HEK293T (cell line): ENCODE measurements at regions not wholly inside any gene's neighbourhood (a gene's known extent, or its start where the extent isn't known, plus 50 kb on each side); places are given as distances from the start of the nearest gene placed in this dataset.

Experiments used
- BHLHE40 ChIP-seq: fragments of 450-650 bp; IDR thresholded peaks from 2 replicates; pipeline ENCODE4 v1.6.1; 2016; ENCODE audit warnings: mild to moderate bottlenecking, moderate library complexity, borderline replicate concordance
- FOXM1 ChIP-seq: fragments of 450-650 bp; IDR thresholded peaks from 2 replicates; pipeline ENCODE4 v1.6.1; 2017; ENCODE audit warnings: mild to moderate bottlenecking, borderline replicate concordance
- SP1 ChIP-seq: fragments of 450-650 bp; IDR thresholded peaks from 2 replicates; pipeline ENCODE4 v1.6.1; 2017
- TARDBP ChIP-seq: fragments of 450-650 bp; IDR thresholded peaks from 2 replicates; pipeline ENCODE4 v1.6.1; 2016
- ZNF384 ChIP-seq: fragments of 450-650 bp; IDR thresholded peaks from 2 replicates; pipeline ENCODE4 v1.6.1; 2016

DNA sequence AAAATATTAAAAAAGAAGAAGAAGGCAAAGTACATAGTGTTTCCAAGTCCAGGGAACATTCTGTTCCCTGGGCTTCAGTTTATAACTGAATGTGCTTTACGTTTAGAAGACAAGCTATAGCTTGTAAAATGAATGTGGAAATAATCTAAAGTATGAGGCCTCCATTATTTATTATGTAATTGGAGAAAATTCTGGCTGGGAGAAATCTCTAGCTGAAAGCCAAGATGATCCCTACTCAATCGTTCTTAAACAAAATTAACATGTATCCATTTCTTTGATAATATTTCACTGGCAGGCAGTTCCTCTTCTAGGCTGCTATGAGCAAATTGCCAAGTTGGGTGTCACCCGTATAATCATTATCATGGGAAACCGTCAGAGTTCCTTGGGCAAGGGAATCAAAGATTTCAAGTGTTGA lies 52.2 kb upstream of the ETS2 start:
- TF ChIP-seq BHLHE40 (no peak), SP1 (no peak), FOXM1 (no peak), TARDBP (no peak), ZNF384 (no peak)
